HCT116 (cell line): ENCODE measurements at regions not wholly inside any gene's neighbourhood (a gene's known extent, or its start where the extent isn't known, plus 50 kb on each side); places are given as distances from the start of the nearest gene placed in this dataset.

Experiments
- EZH2 ChIP-seq: fragments of 200-600 bp; sonication (generic); IDR thresholded peaks from 2 replicates; pipeline ENCODE4 v1.6.1; 2017; ENCODE audit warnings: antibody characterized with exemption, mixed run types
- EZH2phosphoT487 ChIP-seq: fragments of 200-600 bp; IDR thresholded peaks from 2 replicates; pipeline ENCODE4 v1.6.1; 2018; ENCODE audit warnings: antibody characterized with exemption, borderline replicate concordance
- FOSL1 ChIP-seq: IDR thresholded peaks from 2 replicates; pipeline ENCODE4 v1.6.1; 2012; ENCODE audit warnings: low read depth
- JUND ChIP-seq: IDR thresholded peaks from 2 replicates; pipeline ENCODE4 v1.6.1; 2012
- MAX ChIP-seq: IDR thresholded peaks from 2 replicates; pipeline ENCODE4 v1.6.1; 2012
- POLR2A ChIP-seq: IDR thresholded peaks from 2 replicates; pipeline ENCODE4 v1.7.0; 2011; ENCODE audit warnings: borderline replicate concordance; ENCODE audit not compliant: insufficient read depth, insufficient read length; ENCODE audit errors: extremely low read depth
- POLR2AphosphoS5 ChIP-seq: IDR thresholded peaks from 2 replicates; pipeline ENCODE4 v1.6.1; 2011; ENCODE audit warnings: mild to moderate bottlenecking, low read depth, low read length, moderate library complexity
- RAD21 ChIP-seq: IDR thresholded peaks from 2 replicates; pipeline ENCODE4 v1.6.1; 2012; ENCODE audit warnings: low read depth, mild to moderate bottlenecking
- REST ChIP-seq: IDR thresholded peaks from 2 replicates; pipeline ENCODE4 v1.6.1; 2012; ENCODE audit warnings: low read depth
- SP1 ChIP-seq: IDR thresholded peaks from 2 replicates; pipeline ENCODE4 v1.6.1; 2012; ENCODE audit warnings: low read depth
- SRF ChIP-seq: IDR thresholded peaks from 2 replicates; pipeline ENCODE4 v1.6.1; 2012; ENCODE audit warnings: low read depth
- ZNF274 ChIP-seq: fragments of 200-500 bp; sonication (Bioruptor generic); IDR thresholded peaks from 2 replicates; pipeline ENCODE4 v1.6.1; 2014; ENCODE audit warnings: mild to moderate bottlenecking, low read depth, low read length, inconsistent platforms
- TF ChIP-seq, protein P1 (sequence below): IDR thresholded peaks from 2 replicates; pipeline ENCODE4 v1.6.1; 2012
- TF ChIP-seq, protein P2 (sequence below), 3 experiments: fragments of 200-600 bp in 1 of 3; sonication (generic) in 1 of 3; IDR thresholded peaks in 2 of 3; conservative IDR thresholded peaks in 1 of 3; 2 replicates each; pipeline ENCODE4 v1.5.1; 2012 to 2017; ENCODE audit warnings: low read depth in 2 of 3, low read length in 2 of 3, antibody characterized with exemption in 1 of 3, borderline replicate concordance in 1 of 3, control low read depth in 1 of 3, mild to moderate bottlenecking in 1 of 3, mixed read lengths in 1 of 3, mixed run types in 1 of 3, moderate library complexity in 1 of 3; ENCODE audit not compliant: insufficient read depth in 1 of 3

DNA sequence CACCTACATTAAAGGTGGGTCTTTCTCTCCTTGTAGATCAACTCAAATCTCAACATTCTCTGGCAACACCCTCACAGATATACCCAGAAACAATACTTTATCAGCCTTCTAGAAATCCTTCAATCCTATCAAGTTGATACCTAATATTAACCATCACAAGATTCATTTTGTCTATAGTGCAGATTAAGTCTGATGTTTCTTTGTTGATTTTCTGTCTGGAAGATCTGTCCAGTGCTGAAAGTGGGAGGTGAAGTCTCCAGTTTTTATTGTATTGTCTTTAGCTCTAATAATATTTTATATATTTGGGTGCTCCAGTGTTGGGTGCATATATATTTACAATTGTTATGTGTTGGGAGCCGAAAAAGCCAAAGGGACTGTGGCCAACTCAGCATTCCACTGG, 493.9 kb upstream of the ADGRB3 start:
- TF ChIP-seq, protein P1, sequence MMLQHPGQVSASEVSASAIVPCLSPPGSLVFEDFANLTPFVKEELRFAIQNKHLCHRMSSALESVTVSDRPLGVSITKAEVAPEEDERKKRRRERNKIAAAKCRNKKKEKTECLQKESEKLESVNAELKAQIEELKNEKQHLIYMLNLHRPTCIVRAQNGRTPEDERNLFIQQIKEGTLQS, result no peak
- no peak for TF ChIP-seq POLR2AphosphoS5
- TF ChIP-seq ZNF274, result no peak
- TF ChIP-seq, protein P2, sequence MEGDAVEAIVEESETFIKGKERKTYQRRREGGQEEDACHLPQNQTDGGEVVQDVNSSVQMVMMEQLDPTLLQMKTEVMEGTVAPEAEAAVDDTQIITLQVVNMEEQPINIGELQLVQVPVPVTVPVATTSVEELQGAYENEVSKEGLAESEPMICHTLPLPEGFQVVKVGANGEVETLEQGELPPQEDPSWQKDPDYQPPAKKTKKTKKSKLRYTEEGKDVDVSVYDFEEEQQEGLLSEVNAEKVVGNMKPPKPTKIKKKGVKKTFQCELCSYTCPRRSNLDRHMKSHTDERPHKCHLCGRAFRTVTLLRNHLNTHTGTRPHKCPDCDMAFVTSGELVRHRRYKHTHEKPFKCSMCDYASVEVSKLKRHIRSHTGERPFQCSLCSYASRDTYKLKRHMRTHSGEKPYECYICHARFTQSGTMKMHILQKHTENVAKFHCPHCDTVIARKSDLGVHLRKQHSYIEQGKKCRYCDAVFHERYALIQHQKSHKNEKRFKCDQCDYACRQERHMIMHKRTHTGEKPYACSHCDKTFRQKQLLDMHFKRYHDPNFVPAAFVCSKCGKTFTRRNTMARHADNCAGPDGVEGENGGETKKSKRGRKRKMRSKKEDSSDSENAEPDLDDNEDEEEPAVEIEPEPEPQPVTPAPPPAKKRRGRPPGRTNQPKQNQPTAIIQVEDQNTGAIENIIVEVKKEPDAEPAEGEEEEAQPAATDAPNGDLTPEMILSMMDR (IDR thresholded peaks at IDR 0.05 in 2 of 3, conservative IDR thresholded peaks at IDR 0.05 in 1 of 3; ENCODE audit: borderline replicate concordance in 1 of 3, insufficient read depth in 1 of 3, low read depth in 2 of 3, low read length in 2 of 3), result no peak
- TF ChIP-seq EZH2, result no peak
- no peak for TF ChIP-seq POLR2A
- no peak for TF ChIP-seq MAX
- no peak for TF ChIP-seq EZH2phosphoT487
- no peak for TF ChIP-seq JUND
- TF ChIP-seq SP1, result no peak
- no peak for TF ChIP-seq SRF
- no peak for TF ChIP-seq RAD21
- no peak for TF ChIP-seq REST
- TF ChIP-seq FOSL1, result no peak
